AG20443 (cell line): ENCODE measurements at regions not wholly inside any gene's neighbourhood (a gene's known extent, or its start where the extent isn't known, plus 50 kb on each side); places are given as distances from the start of the nearest gene placed in this dataset.
"Not testable (repeated sequence)": the region's sequence is repeated elsewhere in the genome, so short reads cannot be mapped to it uniquely, and the experiment has no call there.

ENCODE experiments used
- DNase-seq: peaks from one replicate; pipeline ENCODE4 v3.0.0; 2012; ENCODE audit warnings: low spot score, mixed read lengths

- DNase-seq = no peak
Measured at GRCh38 chr4:159655547-159655946, 552.7 kb downstream of the RAPGEF2 start.

GRCh38 chr4:159669094-159669493 is 566.2 kb downstream of the RAPGEF2 start:
- DNase-seq = no peak

- no peak for DNase-seq
Measured at GRCh38 chr4:159673221-159673620, 570.3 kb downstream of the RAPGEF2 start.

GRCh38 chr4:159674241-159674640 is 571.4 kb downstream of the RAPGEF2 start:
- no peak for DNase-seq

- DNase-seq = no peak
Measured at GRCh38 chr4:159677521-159677920, 574.6 kb downstream of the RAPGEF2 start.

DNA sequence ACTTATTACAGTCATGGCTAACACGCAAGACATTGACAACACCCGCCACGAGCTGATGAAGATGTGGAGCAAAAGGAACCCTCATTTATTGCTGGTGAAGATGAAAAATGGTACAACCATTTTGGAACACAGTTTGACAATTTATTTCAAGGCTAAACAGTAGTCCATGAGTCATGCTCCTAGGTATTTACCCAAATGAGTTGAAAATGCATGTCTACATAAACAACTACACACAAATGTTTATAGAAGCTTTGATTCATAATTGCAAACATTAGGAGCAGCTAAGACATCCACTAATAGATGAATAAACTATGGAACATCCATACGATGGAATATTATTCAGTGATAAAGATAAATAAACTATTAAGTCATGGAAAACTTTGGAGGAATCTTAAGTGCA is 580.1 kb downstream of the RAPGEF2 start:
- DNase-seq = no peak

GRCh38 chr4:159684061-159684460 is 581.2 kb downstream of the RAPGEF2 start:
- DNase-seq = no peak

GRCh38 chr4:159685340-159686092 is 582.6 kb downstream of the RAPGEF2 start:
- no peak for DNase-seq

- DNase-seq = no peak
Measured at GRCh38 chr4:159689526-159689925, 586.6 kb downstream of the RAPGEF2 start.

GRCh38 chr4:159697322-159698283 is 594.7 kb downstream of the RAPGEF2 start:
- no peak for DNase-seq

DNA sequence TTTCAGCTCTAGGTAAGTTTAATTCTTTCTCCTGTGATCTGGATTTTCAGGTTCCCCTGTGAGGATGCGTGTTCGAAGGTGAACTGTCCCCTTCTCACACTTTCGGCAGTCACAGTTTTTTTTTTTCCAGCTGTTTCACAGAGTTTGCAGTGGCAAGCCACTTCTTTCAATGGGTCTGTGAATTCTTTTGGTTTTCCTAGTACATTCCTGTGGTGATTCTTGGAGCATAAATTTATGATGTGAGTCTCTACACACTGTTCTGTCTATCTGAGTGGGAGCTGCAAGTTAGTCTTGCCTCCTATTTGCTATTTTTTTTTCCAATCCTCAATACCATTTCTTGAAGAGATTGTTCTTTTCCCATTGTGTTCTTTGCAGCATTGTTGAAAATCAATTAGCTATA is 595.5 kb downstream of the RAPGEF2 start:
- DNase-seq = no peak

GRCh38 chr4:159702200-159702599 is 599.3 kb downstream of the RAPGEF2 start:
- DNase-seq = no peak

GRCh38 chr4:159705334-159705733 is 602.5 kb downstream of the RAPGEF2 start:
- DNase-seq = no peak

DNA sequence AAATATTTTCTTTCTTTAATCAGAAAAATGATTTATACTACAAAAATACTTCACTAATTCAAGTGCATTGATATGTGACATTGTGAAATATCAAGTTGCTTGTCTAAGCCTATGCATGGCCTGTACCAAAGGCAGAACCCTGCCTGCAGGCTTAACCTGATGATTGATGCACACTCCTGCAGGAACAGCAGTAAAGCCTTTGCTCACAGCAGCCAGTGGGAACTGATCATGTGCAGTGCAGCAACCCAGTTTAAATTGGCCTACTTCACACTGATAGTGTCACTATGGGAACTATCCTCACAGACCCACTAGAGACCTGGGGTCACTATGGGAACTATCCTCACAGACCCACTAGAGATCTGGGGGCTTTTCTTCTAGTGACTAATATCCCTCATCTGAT is 603.8 kb downstream of the RAPGEF2 start:
- DNase-seq = no peak

DNA sequence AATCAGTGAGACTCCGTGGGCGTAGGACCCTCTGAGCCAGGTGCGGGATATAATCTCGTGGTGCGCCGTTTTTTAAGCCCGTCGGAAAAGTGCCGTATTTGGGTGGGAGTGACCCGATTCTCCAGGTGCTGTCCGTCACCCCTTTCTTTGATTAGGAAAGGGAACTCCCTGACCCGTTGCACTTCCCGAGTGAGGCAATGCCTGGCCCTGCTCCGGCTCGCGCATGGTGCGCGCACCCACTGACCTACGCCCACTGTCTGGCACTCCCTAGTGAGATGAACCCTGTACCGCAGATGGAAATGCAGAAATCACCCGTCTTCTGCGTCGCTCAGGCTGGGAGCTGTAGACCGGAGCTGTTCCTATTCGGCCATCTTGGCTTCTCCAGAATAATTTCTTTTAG is 612.3 kb downstream of the RAPGEF2 start:
- DNase-seq = not testable (repeated sequence)

- no peak for DNase-seq
Measured at GRCh38 chr4:159719531-159719930, 616.7 kb downstream of the RAPGEF2 start.

DNA sequence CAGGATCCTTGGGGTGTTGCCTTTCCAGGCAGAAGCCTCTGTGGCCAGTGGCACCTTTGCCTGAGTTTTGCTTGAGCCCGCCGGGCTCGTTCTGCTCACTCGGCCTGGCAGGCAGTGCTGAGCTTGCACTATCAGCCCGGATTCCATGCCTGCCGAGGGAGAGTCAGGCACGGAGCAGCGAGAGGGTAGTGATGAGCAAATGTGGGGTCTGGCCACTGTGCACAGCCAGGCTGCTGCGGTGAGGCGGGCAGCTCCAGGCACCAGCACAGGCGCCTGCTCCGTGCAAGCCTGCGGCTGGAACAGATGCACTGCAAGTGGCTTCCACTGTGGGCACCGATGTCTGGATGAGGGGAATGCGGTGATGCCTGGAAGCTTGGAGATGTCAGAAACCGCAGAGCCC is 619.2 kb downstream of the RAPGEF2 start:
- no peak for DNase-seq

GRCh38 chr4:159722918-159723317 is 620.0 kb downstream of the RAPGEF2 start:
- DNase-seq = no peak

DNA sequence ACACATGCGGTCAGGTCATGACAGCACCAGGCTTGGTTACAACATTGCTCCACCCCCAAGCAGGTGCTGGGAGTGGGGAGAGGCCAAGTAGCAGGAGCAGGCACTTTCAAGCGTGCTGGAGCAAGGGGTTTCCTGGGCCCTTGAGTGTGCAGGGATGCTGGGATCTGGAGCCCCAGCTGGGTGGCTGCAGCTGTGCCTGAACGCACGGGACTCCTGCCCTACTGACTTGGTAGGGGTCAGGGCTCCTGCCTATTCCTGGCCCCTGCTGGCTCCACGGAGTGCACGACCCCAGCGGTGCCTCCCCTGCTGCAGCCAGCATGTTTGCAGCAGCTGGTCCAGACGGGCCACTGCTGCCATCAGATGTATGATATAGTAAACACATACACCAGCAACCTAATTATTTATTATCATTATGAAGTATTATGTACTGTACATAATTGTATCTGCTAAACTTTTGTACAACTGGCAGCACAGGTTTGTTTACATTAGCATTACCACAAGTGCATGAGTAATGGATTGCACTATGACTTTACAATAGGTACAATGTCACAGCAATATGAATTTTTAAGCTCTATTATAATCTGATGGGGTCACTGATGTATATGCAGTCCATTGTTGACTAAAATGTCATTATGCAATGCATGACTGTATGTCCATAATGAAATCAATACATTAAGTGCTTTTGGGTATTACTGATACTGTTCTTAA is 620.6 kb downstream of the RAPGEF2 start:
- DNase-seq = no peak

DNA sequence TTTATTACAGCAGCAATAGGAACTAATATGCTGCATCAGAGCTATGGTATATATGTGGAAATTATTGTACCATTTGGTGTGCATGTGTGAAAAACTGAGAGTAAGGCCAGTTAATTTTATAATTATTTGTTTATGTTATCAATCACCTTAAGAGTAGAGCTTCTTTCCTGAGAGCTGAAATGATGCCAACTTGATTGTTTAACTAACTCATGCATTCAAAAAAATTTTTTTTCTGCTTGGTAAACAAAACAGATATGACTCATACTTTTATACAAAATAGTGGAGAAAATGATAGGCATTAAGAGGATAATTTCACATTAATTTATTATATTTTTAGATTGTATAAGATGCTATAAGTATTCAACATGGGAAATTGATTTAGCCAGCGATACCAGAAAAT is 622.7 kb downstream of the RAPGEF2 start:
- DNase-seq = no peak

- no peak for DNase-seq
Measured at GRCh38 chr4:159735281-159736207, 632.7 kb downstream of the RAPGEF2 start.
